Naive thymus-derived CD4-positive, alpha-beta T cell (primary cell): ENCODE measurements at regions not wholly inside any gene's neighbourhood (a gene's known extent, or its start where the extent isn't known, plus 50 kb on each side); places are given as distances from the start of the nearest gene placed in this dataset.

Experiments used
- ATAC-seq: fragments of 150-1000 bp; cut with Tn5 transposase; 2 replicates; pipeline ENCODE4 v1.10.0; 2021; ENCODE audit warnings: mild to moderate bottlenecking, moderate library complexity
- CTCF ChIA-PET: fragments of 350-600 bp; sonication (Branson Sonifier 250); formaldehyde crosslinking; loops from one replicate; lab custom pipeline; 2021; ENCODE audit warnings: antibody characterized with exemption; lab: Charles Lee
- POLR2A ChIA-PET: fragments of 350-600 bp; sonication (Branson Sonifier 250); formaldehyde crosslinking; loops from one replicate; lab custom pipeline; 2021; ENCODE audit warnings: antibody characterized with exemption, inconsistent platforms; lab: Charles Lee
- DNase-seq, 9 donors: peaks; one replicate each; pipeline versions ENCODE4 v3.0.0 to v3.0.0-alpha.2; 2020 to 2022; ENCODE audit warnings: mixed read lengths in 1 of 9
- H3K27ac ChIP-seq: one replicate; pipeline ENCODE4 v1.7.0; 2013; ENCODE audit warnings: mild to moderate bottlenecking, low read depth, low read length, moderate library complexity
- H3K27me3 ChIP-seq, 2 donors: one replicate each; pipeline ENCODE4 v1.7.0; 2013; ENCODE audit warnings: low read length in 2 of 2, mild to moderate bottlenecking in 2 of 2, moderate library complexity in 2 of 2; ENCODE audit not compliant: control insufficient read depth in 2 of 2, insufficient read depth in 2 of 2
- H3K36me3 ChIP-seq, 3 experiments: 1 replicate in 2 of 3; 2 replicates in 1 of 3; pipeline ENCODE4 v1.7.0; 2013; ENCODE audit warnings: low read length in 3 of 3, mild to moderate bottlenecking in 3 of 3, moderate library complexity in 1 of 3; ENCODE audit not compliant: insufficient read depth in 3 of 3, control insufficient read depth in 2 of 3
- H3K4me1 ChIP-seq, 2 donors: one replicate each; pipeline ENCODE4 v1.7.0; 2013; ENCODE audit warnings: low read length in 2 of 2, mild to moderate bottlenecking in 2 of 2, moderate library complexity in 1 of 2; ENCODE audit not compliant: control insufficient read depth in 2 of 2, insufficient read depth in 2 of 2
- H3K4me3 ChIP-seq: 2 replicates; pipeline ENCODE4 v1.7.0; 2013; ENCODE audit warnings: mild to moderate bottlenecking, low read length
- H3K9me3 ChIP-seq, 3 experiments: 1 replicate in 2 of 3; 2 replicates in 1 of 3; pipeline ENCODE4 v1.7.0; 2013; ENCODE audit warnings: low read length in 3 of 3; ENCODE audit not compliant: control insufficient read depth in 2 of 3
- H3K27ac Mint-ChIP-seq, 9 donors: one replicate each; pipeline ENCODE4 v1.8.0; 2020 to 2022; ENCODE audit warnings: mixed read lengths in 9 of 9, mild to moderate bottlenecking in 8 of 9, moderate library complexity in 5 of 9, inconsistent platforms in 2 of 9
- H3K27me3 Mint-ChIP-seq, 5 donors: one replicate each; pipeline ENCODE4 v1.8.0; 2021 to 2022; ENCODE audit warnings: mixed read lengths in 5 of 5, mild to moderate bottlenecking in 1 of 5
- H3K36me3 Mint-ChIP-seq, 5 donors: one replicate each; pipeline ENCODE4 v1.8.0; 2020 to 2022; ENCODE audit warnings: mixed read lengths in 5 of 5, mild to moderate bottlenecking in 3 of 5, inconsistent platforms in 1 of 5
- H3K4me1 Mint-ChIP-seq, 7 donors: one replicate each; pipeline ENCODE4 v1.8.0; 2020 to 2022; ENCODE audit warnings: mixed read lengths in 7 of 7, mild to moderate bottlenecking in 3 of 7, inconsistent platforms in 1 of 7
- H3K4me3 Mint-ChIP-seq, 10 donors: one replicate each; pipeline ENCODE4 v1.8.0; 2020 to 2022; ENCODE audit warnings: mild to moderate bottlenecking in 10 of 10, mixed read lengths in 10 of 10, moderate library complexity in 6 of 10, inconsistent platforms in 2 of 10
- H3K9me3 Mint-ChIP-seq, 11 donors: one replicate each; pipeline ENCODE4 v1.8.0; 2020 to 2022; ENCODE audit warnings: mixed read lengths in 11 of 11, mild to moderate bottlenecking in 4 of 11, inconsistent platforms in 1 of 11, moderate library complexity in 1 of 11
- intact Hi-C, 2 donors: fragments of 100-400 bp; cut with micrococcal nuclease; formaldehyde crosslinking; loops; one replicate each; pipeline ENCODE4 v1.15.1; 2023

GRCh38 chr5:26538226-26538625 lies 500.2 kb downstream of the CDH9 start:
- H3K36me3 ChIP-seq = no peaks in the 10 kb centered on the region
- peaks cover 3 to 29% (median 12%) of the 10 kb centered on the region in 11 donors for H3K9me3 Mint-ChIP-seq
- ATAC-seq (no peak), DNase-seq (no peak)
- no peak overlapping the region for H3K27ac Mint-ChIP-seq
- H3K4me1 ChIP-seq = no peaks in the 10 kb centered on the region
- H3K4me1 Mint-ChIP-seq = no peaks in the 10 kb centered on the region
- no peak overlapping the region for H3K4me3 Mint-ChIP-seq
- no peaks in the 10 kb centered on the region for H3K36me3 Mint-ChIP-seq
- H3K27me3 ChIP-seq = no peaks in the 10 kb centered on the region
- intact Hi-C loops = no loop called here
- ChIA-PET POLR2A (no interaction called here), CTCF (no interaction called here)
- no peak overlapping the region for H3K4me3 ChIP-seq
- H3K9me3 ChIP-seq = peaks cover 0 to 9% (median 0%) of the 10 kb centered on the region in 3 experiments
- H3K27me3 Mint-ChIP-seq = no peaks in the 10 kb centered on the region
- no peak overlapping the region for H3K27ac ChIP-seq

- DNase-seq (no peak), ATAC-seq (no peak)
- Mint-ChIP-seq H3K27me3 (no peaks in the 10 kb centered on the region), H3K4me3 (no peak overlapping the region), H3K9me3 (peaks cover 2 to 25% (median 9%) of the 10 kb centered on the region in 11 donors), H3K27ac (no peak overlapping the region), H3K4me1 (no peaks in the 10 kb centered on the region), H3K36me3 (no peaks in the 10 kb centered on the region)
- H3K27me3 ChIP-seq = no peaks in the 10 kb centered on the region
- intact Hi-C loops = no loop called here
- ChIA-PET POLR2A (no interaction called here), CTCF (no interaction called here)
- H3K36me3 ChIP-seq = no peaks in the 10 kb centered on the region
- H3K9me3 ChIP-seq = peaks cover 0 to 9% (median 0%) of the 10 kb centered on the region in 3 experiments
- H3K4me1 ChIP-seq = no peaks in the 10 kb centered on the region
- no peak overlapping the region for H3K4me3 ChIP-seq
- no peak overlapping the region for H3K27ac ChIP-seq
Measured at GRCh38 chr5:26535215-26535614, 503.2 kb downstream of the CDH9 start.

- ATAC-seq (no peak), DNase-seq (no peak)
- CTCF ChIA-PET = no interaction called here
- Histone ChIP-seq H3K27ac (no peak overlapping the region), H3K27me3 (no peaks in the 10 kb centered on the region), H3K4me1 (no peaks in the 10 kb centered on the region), H3K4me3 (no peak overlapping the region), H3K9me3 (no peaks in the 10 kb centered on the region), H3K36me3 (no peaks in the 10 kb centered on the region)
- POLR2A ChIA-PET = no interaction called here
- Mint-ChIP-seq H3K9me3 (peaks cover under 1 to 24% (median 5%) of the 10 kb centered on the region in 11 donors), H3K4me3 (no peak overlapping the region), H3K27me3 (no peaks in the 10 kb centered on the region), H3K27ac (no peak overlapping the region), H3K4me1 (no peaks in the 10 kb centered on the region), H3K36me3 (no peaks in the 10 kb centered on the region)
- intact Hi-C loops = no loop called here
Measured at GRCh38 chr5:26530305-26530704, 508.1 kb downstream of the CDH9 start.

GRCh38 chr5:26519245-26519644 lies 519.1 kb downstream of the CDH9 start:
- DNase-seq = no peak
- no peaks in the 10 kb centered on the region for H3K4me1 Mint-ChIP-seq
- H3K4me3 Mint-ChIP-seq = no peak overlapping the region
- H3K4me3 ChIP-seq = no peak overlapping the region
- H3K4me1 ChIP-seq = no peaks in the 10 kb centered on the region
- no peaks in the 10 kb centered on the region for H3K27me3 ChIP-seq
- H3K27ac Mint-ChIP-seq = no peak overlapping the region
- POLR2A ChIA-PET = no interaction called here
- intact Hi-C loops = no loop called here
- no peaks in the 10 kb centered on the region for H3K36me3 ChIP-seq
- H3K27ac ChIP-seq = no peak overlapping the region
- H3K36me3 Mint-ChIP-seq = no peaks in the 10 kb centered on the region
- ATAC-seq = no peak
- H3K9me3 Mint-ChIP-seq = peaks cover 2 to 22% (median 9%) of the 10 kb centered on the region in 11 donors
- no peaks in the 10 kb centered on the region for H3K27me3 Mint-ChIP-seq
- H3K9me3 ChIP-seq = peaks cover 0 to 3% (median 0%) of the 10 kb centered on the region in 3 experiments
- CTCF ChIA-PET = interaction anchor here (0.7 kb wide), 1 partner anchor 242 kb away, joined by 3 read pairs; no protein-coding TSS in a partner anchor

GRCh38 chr5:26518065-26518464 lies 520.3 kb downstream of the CDH9 start:
- H3K27me3 ChIP-seq = no peaks in the 10 kb centered on the region
- ATAC-seq (no peak), DNase-seq (no peak)
- H3K27me3 Mint-ChIP-seq = no peaks in the 10 kb centered on the region
- H3K4me3 ChIP-seq = no peak overlapping the region
- no peaks in the 10 kb centered on the region for H3K36me3 ChIP-seq
- ChIA-PET POLR2A (no interaction called here), CTCF (no interaction called here)
- no peaks in the 10 kb centered on the region for H3K4me1 Mint-ChIP-seq
- H3K27ac ChIP-seq = no peak overlapping the region
- no peaks in the 10 kb centered on the region for H3K4me1 ChIP-seq
- H3K4me3 Mint-ChIP-seq = no peak overlapping the region
- H3K36me3 Mint-ChIP-seq = no peaks in the 10 kb centered on the region
- intact Hi-C loops = no loop called here
- peaks cover under 1 to 15% (median 6%) of the 10 kb centered on the region in 11 donors for H3K9me3 Mint-ChIP-seq
- peaks cover 0 to 3% (median 0%) of the 10 kb centered on the region in 3 experiments for H3K9me3 ChIP-seq
- H3K27ac Mint-ChIP-seq = no peak overlapping the region

- no peak for DNase-seq
- H3K4me3 ChIP-seq = no peak overlapping the region
- H3K27me3 Mint-ChIP-seq = no peaks in the 10 kb centered on the region
- no peak overlapping the region for H3K27ac Mint-ChIP-seq
- CTCF ChIA-PET = no interaction called here
- no peak for ATAC-seq
- POLR2A ChIA-PET = no interaction called here
- H3K36me3 ChIP-seq = no peaks in the 10 kb centered on the region
- intact Hi-C loops = no loop called here
- no peaks in the 10 kb centered on the region for H3K27me3 ChIP-seq
- peaks cover 0 to 27% (median 8%) of the 10 kb centered on the region in 11 donors for H3K9me3 Mint-ChIP-seq
- no peaks in the 10 kb centered on the region for H3K9me3 ChIP-seq
- H3K36me3 Mint-ChIP-seq = peaks cover 0 to 3% (median 0%) of the 10 kb centered on the region in 5 donors
- no peaks in the 10 kb centered on the region for H3K4me1 Mint-ChIP-seq
- no peak overlapping the region for H3K4me3 Mint-ChIP-seq
- no peaks in the 10 kb centered on the region for H3K4me1 ChIP-seq
- H3K27ac ChIP-seq = no peak overlapping the region
Measured at GRCh38 chr5:26498972-26499371, 539.4 kb downstream of the CDH9 start.

- POLR2A ChIA-PET = no interaction called here
Measured at GRCh38 chr5:26495437-26495836, 542.9 kb downstream of the CDH9 start.

More at GRCh38 chr5:26495437-26495836, 542.9 kb downstream of the CDH9 start:
- Histone ChIP-seq H3K27me3 (no peaks in the 10 kb centered on the region), H3K4me1 (no peaks in the 10 kb centered on the region), H3K36me3 (no peaks in the 10 kb centered on the region), H3K27ac (no peak overlapping the region), H3K9me3 (no peaks in the 10 kb centered on the region), H3K4me3 (no peak overlapping the region)
- Mint-ChIP-seq H3K9me3 (peaks cover 3 to 44% (median 10%) of the 10 kb centered on the region in 11 donors), H3K27ac (no peak overlapping the region), H3K27me3 (no peaks in the 10 kb centered on the region), H3K4me1 (no peaks in the 10 kb centered on the region), H3K4me3 (no peak overlapping the region), H3K36me3 (peaks cover 0 to 3% (median 0%) of the 10 kb centered on the region in 5 donors)
- ATAC-seq (no peak), DNase-seq (no peak)
- intact Hi-C loops = no loop called here
- CTCF ChIA-PET = no interaction called here
